ENCODE measurements at regions not wholly inside any gene's neighbourhood (a gene's known extent, or its start where the extent isn't known, plus 50 kb on each side); places are given as distances from the start of the nearest gene placed in this dataset.

GRCh38 chr14:98901511-98902205 is 370.3 kb downstream of the BCL11B start:
- no peak for TF ChIP-seq ZNF274 (IDR thresholded peaks at IDR 0.05; ENCODE audit: low read depth, low read length)
- DNase-seq (ENCODE audit: low read depth, low spot score), result no peak
- H3K9me3 ChIP-seq (ENCODE audit: insufficient read depth, low read length), result 0 out of 2 replicates have a peak, but pooled peaks cover 10% of the 10 kb centered on the region
- H3K4me3 ChIP-seq (ENCODE audit: insufficient read length, low read depth), result no peak overlapping the region
- no peaks in the 10 kb centered on the region for H3K36me3 ChIP-seq (ENCODE audit: insufficient read depth, insufficient read length, low read length)
- no peaks in the 10 kb centered on the region for H3K27me3 ChIP-seq (ENCODE audit: insufficient read depth, insufficient read length)
- peaks cover 5% of the 10 kb centered on the region for H3K4me1 ChIP-seq (ENCODE audit: insufficient read depth, insufficient read length)
- H3K9ac ChIP-seq (ENCODE audit: insufficient read length, low read depth), result no peak overlapping the region

- no peak overlapping the region for H3K9ac ChIP-seq (ENCODE audit: insufficient read length, low read depth)
- no peaks in the 10 kb centered on the region for H3K27me3 ChIP-seq (ENCODE audit: insufficient read depth, insufficient read length)
- H3K4me3 ChIP-seq (ENCODE audit: insufficient read length, low read depth), result no peak overlapping the region
- H3K9me3 ChIP-seq (ENCODE audit: insufficient read depth, low read length), result no peaks in the 10 kb centered on the region
- no peak for DNase-seq (ENCODE audit: low read depth, low spot score)
- no peaks in the 10 kb centered on the region for H3K36me3 ChIP-seq (ENCODE audit: insufficient read depth, insufficient read length, low read length)
- no peak for TF ChIP-seq YY1 (IDR thresholded peaks at IDR 0.05; ENCODE audit: insufficient read depth, insufficient read length)
- no peak for TF ChIP-seq ZNF274 (IDR thresholded peaks at IDR 0.05; ENCODE audit: low read depth, low read length)
- peaks cover 14% of the 10 kb centered on the region for H3K4me1 ChIP-seq (ENCODE audit: insufficient read depth, insufficient read length)
These were observed 368.6 kb downstream of the BCL11B start for GRCh38 chr14:98903371-98903770.

- H3K4me3 ChIP-seq (ENCODE audit: insufficient read length, low read depth), result no peak overlapping the region
- H3K27me3 ChIP-seq (ENCODE audit: insufficient read depth, insufficient read length), result no peaks in the 10 kb centered on the region
- H3K9me3 ChIP-seq (ENCODE audit: insufficient read depth, low read length), result no peaks in the 10 kb centered on the region
- no peak overlapping the region for H3K9ac ChIP-seq (ENCODE audit: insufficient read length, low read depth)
- H3K36me3 ChIP-seq (ENCODE audit: insufficient read depth, insufficient read length, low read length), result no peaks in the 10 kb centered on the region
- DNase-seq (ENCODE audit: low read depth, low spot score), result no peak
- TF ChIP-seq ZNF274 (IDR thresholded peaks at IDR 0.05; ENCODE audit: low read depth, low read length) (no peak), YY1 (IDR thresholded peaks at IDR 0.05; ENCODE audit: insufficient read depth, insufficient read length) (no peak), SUZ12 (IDR thresholded peaks at IDR 0.05; ENCODE audit: extremely low read depth, insufficient read depth, insufficient read length) (no peak)
- peaks cover 12% of the 10 kb centered on the region for H3K4me1 ChIP-seq (ENCODE audit: insufficient read depth, insufficient read length)
These were observed 367.3 kb downstream of the BCL11B start for GRCh38 chr14:98904677-98905076.

GRCh38 chr14:98906123-98906995 is 365.6 kb downstream of the BCL11B start:
- H3K4me3 ChIP-seq (ENCODE audit: insufficient read length, low read depth), result no peak overlapping the region
- H3K9me3 ChIP-seq (ENCODE audit: insufficient read depth, low read length), result no peaks in the 10 kb centered on the region
- H3K9ac ChIP-seq (ENCODE audit: insufficient read length, low read depth), result no peak overlapping the region
- H3K27me3 ChIP-seq (ENCODE audit: insufficient read depth, insufficient read length), result no peaks in the 10 kb centered on the region
- peaks cover 12% of the 10 kb centered on the region for H3K4me1 ChIP-seq (ENCODE audit: insufficient read depth, insufficient read length)
- H3K36me3 ChIP-seq (ENCODE audit: insufficient read depth, insufficient read length, low read length), result no peaks in the 10 kb centered on the region
- no peak for DNase-seq (ENCODE audit: low read depth, low spot score)
- no peak for TF ChIP-seq ZNF274 (IDR thresholded peaks at IDR 0.05; ENCODE audit: low read depth, low read length)
- TF ChIP-seq SUZ12 (IDR thresholded peaks at IDR 0.05; ENCODE audit: extremely low read depth, insufficient read depth, insufficient read length), result no peak
- TF ChIP-seq YY1 (IDR thresholded peaks at IDR 0.05; ENCODE audit: insufficient read depth, insufficient read length), result no peak

GRCh38 chr14:98907271-98907670 is 364.7 kb downstream of the BCL11B start:
- Histone ChIP-seq H3K36me3 (ENCODE audit: insufficient read depth, insufficient read length, low read length) (no peaks in the 10 kb centered on the region), H3K9ac (ENCODE audit: insufficient read length, low read depth) (peak overlapping the region; percentile 67), H3K4me3 (ENCODE audit: insufficient read length, low read depth) (peak overlapping the region; percentile 15), H3K4me1 (ENCODE audit: insufficient read depth, insufficient read length) (peaks cover 12% of the 10 kb centered on the region), H3K9me3 (ENCODE audit: insufficient read depth, low read length) (no peaks in the 10 kb centered on the region), H3K27me3 (ENCODE audit: insufficient read depth, insufficient read length) (no peaks in the 10 kb centered on the region)
- no peak for DNase-seq (ENCODE audit: low read depth, low spot score)
- TF ChIP-seq YY1 (IDR thresholded peaks at IDR 0.05; ENCODE audit: insufficient read depth, insufficient read length) (no peak), SUZ12 (IDR thresholded peaks at IDR 0.05; ENCODE audit: extremely low read depth, insufficient read depth, insufficient read length) (no peak), ZNF274 (IDR thresholded peaks at IDR 0.05; ENCODE audit: low read depth, low read length) (no peak)

- H3K4me3 ChIP-seq (ENCODE audit: insufficient read length, low read depth), result no peak overlapping the region
- TF ChIP-seq SUZ12 (IDR thresholded peaks at IDR 0.05; ENCODE audit: extremely low read depth, insufficient read depth, insufficient read length), result no peak
- TF ChIP-seq YY1 (IDR thresholded peaks at IDR 0.05; ENCODE audit: insufficient read depth, insufficient read length), result no peak
- TF ChIP-seq ZNF274 (IDR thresholded peaks at IDR 0.05; ENCODE audit: low read depth, low read length), result no peak
- no peak overlapping the region for H3K9ac ChIP-seq (ENCODE audit: insufficient read length, low read depth)
- no peaks in the 10 kb centered on the region for H3K9me3 ChIP-seq (ENCODE audit: insufficient read depth, low read length)
- no peak for DNase-seq (ENCODE audit: low read depth, low spot score)
- no peaks in the 10 kb centered on the region for H3K36me3 ChIP-seq (ENCODE audit: insufficient read depth, insufficient read length, low read length)
- no peaks in the 10 kb centered on the region for H3K27me3 ChIP-seq (ENCODE audit: insufficient read depth, insufficient read length)
- peaks cover 12% of the 10 kb centered on the region for H3K4me1 ChIP-seq (ENCODE audit: insufficient read depth, insufficient read length)
These were observed 363.9 kb downstream of the BCL11B start for GRCh38 chr14:98908050-98908449.

- H3K27me3 ChIP-seq (ENCODE audit: insufficient read depth, insufficient read length), result no peaks in the 10 kb centered on the region
- no peak for DNase-seq (ENCODE audit: low read depth, low spot score)
These were observed 362.6 kb downstream of the BCL11B start for GRCh38 chr14:98909251-98909944.

More at GRCh38 chr14:98909251-98909944, 362.6 kb downstream of the BCL11B start:
- H3K36me3 ChIP-seq (ENCODE audit: insufficient read depth, insufficient read length, low read length), result no peaks in the 10 kb centered on the region
- H3K4me3 ChIP-seq (ENCODE audit: insufficient read length, low read depth), result no peak overlapping the region
- no peak for TF ChIP-seq SUZ12 (IDR thresholded peaks at IDR 0.05; ENCODE audit: extremely low read depth, insufficient read depth, insufficient read length)
- TF ChIP-seq ZNF274 (IDR thresholded peaks at IDR 0.05; ENCODE audit: low read depth, low read length), result no peak
- TF ChIP-seq YY1 (IDR thresholded peaks at IDR 0.05; ENCODE audit: insufficient read depth, insufficient read length), result no peak
- H3K4me1 ChIP-seq (ENCODE audit: insufficient read depth, insufficient read length), result peaks cover 12% of the 10 kb centered on the region
- no peak overlapping the region for H3K9ac ChIP-seq (ENCODE audit: insufficient read length, low read depth)
- H3K9me3 ChIP-seq (ENCODE audit: insufficient read depth, low read length), result no peaks in the 10 kb centered on the region
